BJ (cell line): ENCODE measurements at regions not wholly inside any gene's neighbourhood (a gene's known extent, or its start where the extent isn't known, plus 50 kb on each side); places are given as distances from the start of the nearest gene placed in this dataset.

Experiments
- CTCF ChIA-PET: fragments of 350-600 bp; formaldehyde crosslinking; extraction: SDS; loops from one replicate; lab custom pipeline; 2021; ENCODE audit warnings: antibody characterized with exemption, inconsistent platforms; lab: Yijun Ruan, JAX
- POLR2A ChIA-PET: fragments of 300-600 bp; sonication (Branson Sonifier 250); formaldehyde crosslinking; extraction: SDS; loops from one replicate; lab custom pipeline; 2021; ENCODE audit warnings: antibody characterized with exemption; lab: Charles Lee
- DNase-seq: peaks from one replicate; pipeline ENCODE4 v3.0.0-alpha.2; 2011; ENCODE audit warnings: low read depth
- H3K27me3 ChIP-seq: 2 replicates; pipeline ENCODE4 v1.6.0; 2011; ENCODE audit warnings: low read length; ENCODE audit not compliant: control insufficient read depth, insufficient read depth
- H3K36me3 ChIP-seq: 2 replicates; pipeline ENCODE4 v1.5.1; 2011; ENCODE audit warnings: low read length; ENCODE audit not compliant: control insufficient read depth, insufficient read depth
- H3K4me3 ChIP-seq: 2 replicates; pipeline ENCODE4 v1.5.1; 2011; ENCODE audit warnings: low read depth, mild to moderate bottlenecking, control low read depth, low read length
- CTCF ChIP-seq: IDR thresholded peaks from 2 replicates; pipeline ENCODE4 v1.5.1; 2011; ENCODE audit warnings: low read depth, mild to moderate bottlenecking, control low read depth, inconsistent platforms, low read length, moderate library complexity; ENCODE audit not compliant: insufficient read depth

- no peaks in the 10 kb centered on the region for H3K27me3 ChIP-seq
- TF ChIP-seq CTCF: no peak
- CTCF ChIA-PET: interaction anchor here (0.8 to 2.2 kb wide), 7 partner anchors 10 to 649 kb away, joined by 3 to 9 read pairs (median 3); no protein-coding TSS in a partner anchor
- H3K4me3 ChIP-seq: no peak overlapping the region
- no peak for DNase-seq
- POLR2A ChIA-PET: no interaction called here
- no peaks in the 10 kb centered on the region for H3K36me3 ChIP-seq
These were observed 222.0 kb downstream of the SETD4 start for GRCh38 chr21:35838350-35838749.

- TF ChIP-seq CTCF: no peak
- ChIA-PET CTCF (no interaction called here), POLR2A (no interaction called here)
- no peaks in the 10 kb centered on the region for H3K27me3 ChIP-seq
- H3K36me3 ChIP-seq: no peaks in the 10 kb centered on the region
- H3K4me3 ChIP-seq: no peak overlapping the region
- no peak for DNase-seq
These were observed 226.3 kb downstream of the SETD4 start for GRCh38 chr21:35833991-35834390.

- Histone ChIP-seq H3K4me3 (no peak overlapping the region), H3K27me3 (no peaks in the 10 kb centered on the region), H3K36me3 (no peaks in the 10 kb centered on the region)
- no peak for DNase-seq
- CTCF ChIA-PET: no interaction called here
- no peak for TF ChIP-seq CTCF
- POLR2A ChIA-PET: no interaction called here
These were observed 226.9 kb downstream of the SETD4 start for GRCh38 chr21:35833388-35833787.

GRCh38 chr21:35831230-35831629 lies 229.1 kb downstream of the SETD4 start:
- H3K4me3 ChIP-seq: no peak overlapping the region
- H3K36me3 ChIP-seq: no peaks in the 10 kb centered on the region
- H3K27me3 ChIP-seq: no peaks in the 10 kb centered on the region
- CTCF ChIA-PET: interaction anchor here (1.2 to 1.5 kb wide), 2 partner anchors 9 to 19 kb away, joined by 3 to 4 read pairs; no protein-coding TSS in a partner anchor
- no peak for DNase-seq
- no peak for TF ChIP-seq CTCF
- POLR2A ChIA-PET: no interaction called here

- DNase-seq: no peak
- TF ChIP-seq CTCF: no peak
- no peaks in the 10 kb centered on the region for H3K27me3 ChIP-seq
- H3K4me3 ChIP-seq: no peak overlapping the region
- H3K36me3 ChIP-seq: no peaks in the 10 kb centered on the region
- ChIA-PET POLR2A (no interaction called here), CTCF (interaction anchor here (2.2 kb wide), 1 partner anchor 10 kb away, joined by 5 read pairs; no protein-coding TSS in a partner anchor)
These were observed 231.3 kb downstream of the SETD4 start for GRCh38 chr21:35829067-35829466.
